Stimulated activated CD4-positive, alpha-beta T cell treated with anti-CD3 and anti-CD28 coated beads, Interleukin-12 subunit alpha, Interleukin-12 subunit beta, amount 100 ng/mL, for 48 hours (primary cell): ENCODE measurements at regions not wholly inside any gene's neighbourhood (a gene's known extent, or its start where the extent isn't known, plus 50 kb on each side); places are given as distances from the start of the nearest gene placed in this dataset.

ENCODE experiments used
- DNase-seq, 3 donors: peaks; one replicate each; pipeline ENCODE4 v3.0.0-alpha.2; 2020; ENCODE audit warnings: low read depth in 2 of 3, low spot score in 1 of 3

- DNase-seq = no peak
Observed at GRCh38 chr13:40484101-40484800, 182.2 kb downstream of the FOXO1 start.

GRCh38 chr13:40484974-40485373 is 181.5 kb downstream of the FOXO1 start:
- DNase-seq = no peak

- DNase-seq = peak; percentile 35 to 41 (median 38)
Observed at GRCh38 chr13:40485611-40486517, 180.6 kb downstream of the FOXO1 start.

DNA sequence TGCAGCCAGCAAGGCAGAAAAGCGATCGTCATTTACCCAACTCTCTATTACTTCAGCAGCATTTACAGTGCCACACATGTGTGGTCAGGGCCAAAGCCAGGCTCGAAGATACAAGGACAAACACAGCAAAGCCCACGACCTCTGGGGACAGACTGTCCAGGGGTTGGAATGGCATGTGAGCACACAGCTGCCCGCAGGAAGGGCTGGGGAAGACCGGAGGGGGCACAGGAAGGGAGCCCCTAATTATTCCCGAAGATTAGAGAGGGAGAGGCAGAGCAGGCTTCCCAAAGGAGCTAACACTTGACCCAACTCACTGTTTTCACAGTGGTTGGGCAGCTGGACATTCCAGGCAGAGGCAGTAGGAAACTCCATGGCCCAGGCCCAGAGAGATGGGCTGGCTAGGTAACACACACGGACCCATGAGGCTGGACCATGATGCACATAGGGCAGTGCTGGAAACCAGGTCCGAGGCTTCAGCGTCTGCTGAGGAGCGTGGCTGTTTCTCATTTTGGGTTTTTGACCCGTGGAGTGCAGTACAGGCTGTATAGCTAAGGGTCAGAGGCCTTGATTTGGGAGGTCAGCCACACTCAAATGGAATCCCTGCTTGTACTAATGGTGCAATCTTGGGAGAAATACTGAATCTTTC is 179.8 kb downstream of the FOXO1 start:
- DNase-seq = no peak

- no peak for DNase-seq
Observed at GRCh38 chr13:40488869-40489391, 177.5 kb downstream of the FOXO1 start.

GRCh38 chr13:40490086-40490758 is 176.2 kb downstream of the FOXO1 start:
- DNase-seq = peak in 2 of 3 donors; percentile 27 to 44

- DNase-seq = no peak
Observed at GRCh38 chr13:40492511-40492910, 173.9 kb downstream of the FOXO1 start.

GRCh38 chr13:40494513-40494912 is 171.9 kb downstream of the FOXO1 start:
- no peak for DNase-seq

DNA sequence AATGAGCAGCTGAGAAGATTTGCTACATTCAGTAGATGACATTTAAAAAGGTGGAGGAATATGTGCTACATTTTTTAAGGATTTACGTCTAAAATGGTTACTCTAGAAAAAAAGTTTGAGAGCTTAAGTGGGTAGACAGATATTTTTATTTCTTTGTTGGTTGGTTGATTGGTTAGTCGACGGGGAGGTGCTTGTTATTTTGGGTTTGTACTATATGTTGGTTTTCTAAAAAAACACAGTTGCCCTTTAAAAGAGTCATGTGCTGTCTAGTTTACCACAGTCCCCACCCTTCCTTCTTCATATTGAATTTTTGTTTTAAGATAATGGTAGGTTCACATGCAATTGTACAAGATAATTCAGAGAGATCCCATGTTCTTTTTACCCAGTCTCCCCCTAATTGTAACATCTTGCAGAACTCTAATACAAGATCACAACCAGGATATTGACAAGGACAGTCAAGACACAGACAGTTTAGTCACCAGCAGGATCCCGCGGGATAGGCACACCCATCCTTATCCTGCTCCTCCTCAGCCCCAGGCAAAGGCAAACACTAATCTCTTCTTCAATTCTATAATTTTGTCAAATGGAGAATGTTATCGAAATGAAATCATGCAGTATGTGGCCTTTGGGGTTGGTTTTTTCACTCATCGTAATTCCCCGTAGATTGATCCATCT is 171.4 kb downstream of the FOXO1 start:
- no peak for DNase-seq

GRCh38 chr13:40495621-40496001 is 170.8 kb downstream of the FOXO1 start:
- DNase-seq = no peak

DNA sequence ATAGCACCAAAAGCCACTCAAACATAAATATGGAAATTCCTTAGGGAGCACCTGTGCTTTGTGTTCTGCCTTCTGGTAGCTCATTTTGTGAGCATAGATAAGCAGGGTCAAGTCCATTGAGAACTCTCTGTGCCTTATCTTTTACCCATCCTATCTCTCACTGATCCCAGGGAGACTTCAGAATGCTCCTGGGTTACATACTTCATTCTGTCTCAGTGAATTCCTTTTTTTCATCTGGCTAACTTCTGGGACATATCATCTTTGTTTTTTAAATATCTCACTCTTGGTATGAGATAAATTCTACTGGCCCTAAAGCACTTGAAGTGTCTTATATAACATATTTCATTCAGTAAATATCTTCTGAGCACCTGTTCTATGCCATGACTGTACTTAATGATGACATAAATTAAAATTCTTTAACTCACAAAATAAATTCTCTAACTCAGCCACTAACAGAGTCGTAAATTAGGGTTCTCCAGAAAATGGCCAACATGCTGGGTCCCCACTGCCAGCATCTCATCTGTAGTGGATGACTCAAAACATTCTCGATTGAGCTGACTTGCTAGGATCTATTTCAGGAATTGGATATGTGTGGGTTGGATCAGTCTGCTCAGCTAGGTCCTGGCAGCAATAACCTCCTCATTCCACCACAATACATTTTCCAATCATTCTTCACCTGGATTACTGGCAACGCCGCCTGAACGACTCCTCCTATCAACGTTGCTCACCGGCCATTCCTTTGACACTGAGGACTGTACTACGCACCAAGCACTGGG is 170.2 kb downstream of the FOXO1 start:
- DNase-seq = no peak

- DNase-seq = no peak
Observed at GRCh38 chr13:40498461-40498860, 168.0 kb downstream of the FOXO1 start.

GRCh38 chr13:40502236-40502635 is 164.2 kb downstream of the FOXO1 start:
- no peak for DNase-seq

- DNase-seq = no peak
Observed at GRCh38 chr13:40503011-40503410, 163.4 kb downstream of the FOXO1 start.

DNA sequence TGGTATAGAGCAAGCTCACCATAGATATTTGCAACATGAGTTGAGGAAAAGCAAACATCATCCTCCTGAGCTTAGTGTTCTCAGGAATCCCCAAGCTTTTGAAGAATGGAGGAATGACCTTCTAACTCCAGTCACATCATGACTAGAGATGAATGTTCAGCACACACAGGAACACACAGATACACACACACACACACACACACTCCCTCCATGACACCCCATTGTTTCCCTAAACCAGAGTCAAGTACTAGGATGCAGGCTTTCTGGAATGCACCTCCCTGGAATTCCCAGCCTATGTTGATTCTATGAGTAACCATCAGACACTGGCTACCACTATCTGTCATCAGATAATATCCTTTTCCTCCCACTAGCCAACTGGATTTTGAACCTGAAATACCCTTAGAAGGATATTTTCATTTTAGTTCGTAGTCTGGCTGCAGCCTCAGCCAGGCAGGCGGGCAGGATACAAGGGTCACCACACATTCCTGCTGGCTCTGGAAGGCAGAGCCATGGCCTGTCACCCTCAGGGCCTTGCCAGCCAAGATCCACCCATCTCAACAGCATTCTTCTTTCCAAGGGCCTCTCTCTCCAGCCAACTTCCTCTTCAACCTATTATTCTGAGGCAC is 162.4 kb downstream of the FOXO1 start:
- no peak for DNase-seq

DNA sequence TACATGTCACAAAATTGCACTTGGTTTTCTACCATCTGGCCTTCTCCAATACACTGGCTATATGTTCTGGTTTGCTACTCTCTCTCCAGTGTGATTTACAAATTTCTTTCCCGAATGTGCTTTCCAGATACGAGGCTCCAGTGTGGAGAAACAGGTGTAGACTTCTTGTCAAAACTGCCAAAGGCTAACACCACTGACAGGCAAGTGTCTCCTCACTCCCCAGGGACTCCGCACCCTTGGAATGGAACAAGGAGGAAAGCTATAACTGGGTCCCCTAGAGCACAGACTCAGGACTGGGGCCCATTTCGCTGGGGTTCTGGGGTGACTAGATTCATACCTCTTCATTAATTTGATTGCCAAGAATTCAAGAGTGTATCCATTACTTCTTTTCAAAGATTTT is 161.8 kb downstream of the FOXO1 start:
- no peak for DNase-seq

- DNase-seq = no peak
Observed at GRCh38 chr13:40505196-40505595, 161.2 kb downstream of the FOXO1 start.
